Ureter (tissue), 1 donor: ENCODE measurements at regions not wholly inside any gene's neighbourhood (a gene's known extent, or its start where the extent isn't known, plus 50 kb on each side); places are given as distances from the start of the nearest gene placed in this dataset.
A peak's percentile ranks its signal among the peaks of the same experiment; 100 is the strongest.
"Not testable (repeated sequence)": the region's sequence is repeated elsewhere in the genome, so short reads cannot be mapped to it uniquely, and the experiment has no call there.

Source experiments
- DNase-seq: peaks from one replicate; pipeline ENCODE4 v3.0.0-alpha.2; 2020; ENCODE audit warnings: low spot score
- donor health status: DM: yes; HTN: yes; CAD: no.

DNA sequence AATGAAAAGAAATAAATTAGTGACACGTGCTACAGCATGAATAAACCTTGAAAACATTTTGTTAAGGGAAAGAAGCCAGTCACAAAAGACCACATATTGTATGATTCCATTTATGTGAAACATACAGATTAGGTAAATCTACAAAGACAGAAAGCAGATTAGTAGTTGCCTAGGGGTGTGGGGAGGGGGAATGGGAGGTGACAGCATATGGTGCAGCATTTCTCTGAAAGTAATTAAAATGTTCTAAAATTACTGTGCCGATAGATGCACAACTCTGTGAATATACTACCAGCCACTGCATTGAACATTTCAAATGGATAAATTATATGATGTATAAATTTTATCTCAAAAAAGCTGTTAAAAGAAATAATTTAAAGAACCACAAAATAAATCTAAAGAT lies 161.0 kb downstream of the TRIB2 start:
- DNase-seq = no peak

DNA sequence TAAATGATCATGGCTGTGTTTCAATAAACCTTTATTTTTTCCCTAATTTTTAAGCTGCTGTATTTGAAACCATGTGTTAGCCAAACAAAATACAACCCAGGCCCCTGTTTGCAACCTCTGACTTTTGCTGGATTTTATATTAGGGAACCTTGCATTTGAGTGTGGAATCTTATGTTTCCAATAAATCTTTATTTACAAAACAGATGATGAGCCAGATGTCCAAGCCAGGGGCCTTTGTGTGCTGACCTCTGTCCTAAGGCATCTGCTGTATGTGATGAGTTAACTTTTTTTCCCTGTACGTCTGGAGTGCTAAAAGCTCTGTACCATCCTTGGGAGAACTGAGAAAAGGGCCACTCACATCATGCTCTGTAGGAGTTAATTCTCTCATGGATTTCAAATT lies 162.9 kb downstream of the TRIB2 start:
- DNase-seq = no peak

- DNase-seq = no peak
These were observed 165.2 kb downstream of the TRIB2 start for GRCh38 chr2:12881952-12882351.

- no peak for DNase-seq
These were observed 165.7 kb downstream of the TRIB2 start for GRCh38 chr2:12882393-12882792.

DNA sequence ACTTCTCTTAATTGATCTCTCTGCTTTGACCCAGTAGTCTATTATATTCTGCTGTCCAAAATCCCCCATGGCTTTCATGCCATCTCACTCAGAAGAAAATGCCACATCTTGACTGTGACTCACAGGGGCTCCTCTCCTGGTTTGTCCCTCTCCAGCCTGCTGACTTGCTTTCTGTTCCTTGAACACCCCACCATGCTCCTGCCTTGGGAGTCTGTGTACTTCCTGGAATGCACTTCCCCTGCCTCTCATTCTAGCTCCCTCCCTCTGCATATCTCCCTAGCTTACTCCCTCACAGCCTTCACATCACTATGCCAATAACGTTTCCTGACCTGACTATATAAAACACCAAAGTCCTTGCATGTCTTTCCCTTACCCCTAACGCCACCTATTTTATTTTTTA lies 167.2 kb downstream of the TRIB2 start:
- no peak for DNase-seq

DNA sequence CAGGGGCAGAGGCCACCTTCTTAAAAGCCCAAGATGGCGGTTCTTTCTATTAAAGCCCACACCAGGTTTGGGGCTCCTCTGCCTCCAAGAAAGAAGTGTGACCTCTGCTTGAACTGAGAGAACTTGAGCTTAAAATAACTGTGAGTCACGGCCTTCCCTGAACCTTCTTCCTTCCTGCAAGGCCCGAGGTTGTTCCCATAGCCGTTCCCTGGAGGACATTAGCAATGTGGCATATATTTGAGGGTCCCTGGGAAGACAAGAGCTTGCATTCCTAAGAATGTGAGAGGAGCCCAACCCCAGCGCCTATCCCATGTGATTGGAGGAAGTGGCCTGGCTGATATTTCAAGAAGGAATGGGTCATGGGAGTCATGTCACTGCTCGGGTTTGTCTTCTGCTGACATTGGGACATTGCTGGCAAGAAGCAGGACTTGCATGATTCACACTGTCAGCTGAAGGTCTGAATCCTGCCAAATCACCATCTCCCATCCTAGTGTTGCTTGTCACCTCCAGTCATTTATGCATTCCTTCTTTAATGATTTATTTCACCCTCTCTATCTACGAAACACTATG lies 168.1 kb downstream of the TRIB2 start:
- no peak for DNase-seq

DNA sequence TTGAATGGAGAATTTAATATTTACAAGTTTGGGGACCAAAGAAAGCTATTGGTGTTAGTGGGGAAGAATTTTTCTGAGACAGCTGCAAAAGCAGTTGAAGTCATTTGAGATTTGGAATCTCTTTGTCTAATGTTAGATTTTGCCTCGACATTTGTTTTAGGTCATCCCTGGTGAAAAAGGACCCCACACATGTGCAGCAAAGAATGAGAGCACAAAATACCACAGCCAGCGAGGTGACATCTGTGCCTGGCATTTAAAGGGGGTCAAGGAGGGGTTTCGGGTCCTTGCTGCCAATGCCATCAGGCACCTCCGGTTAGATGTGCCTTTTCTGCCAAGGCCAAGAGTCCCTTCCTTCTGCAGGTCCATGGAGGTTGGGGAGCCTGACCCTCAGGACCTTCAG lies 173.3 kb downstream of the TRIB2 start:
- DNase-seq = no peak

GRCh38 chr2:12890481-12890991 lies 173.8 kb downstream of the TRIB2 start:
- no peak for DNase-seq

- no peak for DNase-seq
These were observed 178.3 kb downstream of the TRIB2 start for GRCh38 chr2:12895017-12895416.

GRCh38 chr2:12896318-12896982 lies 179.7 kb downstream of the TRIB2 start:
- DNase-seq = no peak

GRCh38 chr2:12897181-12897580 lies 180.4 kb downstream of the TRIB2 start:
- DNase-seq = no peak

- DNase-seq = no peak
These were observed 186.5 kb downstream of the TRIB2 start for GRCh38 chr2:12903272-12903671.

DNA sequence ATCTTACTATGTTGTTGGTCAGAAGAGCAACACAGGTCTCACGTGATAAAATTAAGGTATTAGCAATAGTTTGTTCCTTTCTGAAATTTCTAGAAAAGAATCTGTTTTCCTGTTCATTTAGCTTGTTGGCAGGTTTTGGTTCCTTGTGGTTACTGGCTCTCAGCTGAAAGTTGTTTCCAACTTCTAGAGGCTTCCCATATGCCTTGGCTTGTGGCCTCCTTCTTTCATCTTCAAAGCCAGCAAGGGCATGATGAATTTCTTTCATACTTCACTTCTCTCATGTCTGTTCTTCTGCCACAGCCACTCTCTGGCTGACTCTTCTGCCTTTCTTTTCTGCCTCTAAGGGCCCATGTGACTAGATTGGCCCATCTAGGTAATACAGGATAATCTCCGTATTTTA lies 193.7 kb downstream of the TRIB2 start:
- DNase-seq = no peak

DNA sequence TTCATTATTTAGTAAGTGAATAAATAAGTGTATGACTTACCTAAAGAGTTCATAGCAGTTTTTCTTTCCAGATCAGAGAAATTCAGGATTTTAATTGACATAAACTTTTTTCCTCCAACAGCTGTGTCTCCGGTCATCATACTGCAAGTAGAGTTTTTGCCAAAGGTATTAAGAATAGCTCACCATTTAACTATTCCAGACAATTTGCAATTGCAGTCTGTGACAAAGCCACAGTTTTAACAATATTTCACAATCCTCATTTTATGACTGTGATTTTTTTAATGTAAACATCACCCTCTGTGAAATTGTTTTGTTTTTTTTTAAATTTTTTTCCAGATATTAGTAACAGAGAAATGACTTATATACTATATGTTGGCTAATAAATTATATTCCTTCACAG lies 199.1 kb downstream of the TRIB2 start:
- DNase-seq = no peak

DNA sequence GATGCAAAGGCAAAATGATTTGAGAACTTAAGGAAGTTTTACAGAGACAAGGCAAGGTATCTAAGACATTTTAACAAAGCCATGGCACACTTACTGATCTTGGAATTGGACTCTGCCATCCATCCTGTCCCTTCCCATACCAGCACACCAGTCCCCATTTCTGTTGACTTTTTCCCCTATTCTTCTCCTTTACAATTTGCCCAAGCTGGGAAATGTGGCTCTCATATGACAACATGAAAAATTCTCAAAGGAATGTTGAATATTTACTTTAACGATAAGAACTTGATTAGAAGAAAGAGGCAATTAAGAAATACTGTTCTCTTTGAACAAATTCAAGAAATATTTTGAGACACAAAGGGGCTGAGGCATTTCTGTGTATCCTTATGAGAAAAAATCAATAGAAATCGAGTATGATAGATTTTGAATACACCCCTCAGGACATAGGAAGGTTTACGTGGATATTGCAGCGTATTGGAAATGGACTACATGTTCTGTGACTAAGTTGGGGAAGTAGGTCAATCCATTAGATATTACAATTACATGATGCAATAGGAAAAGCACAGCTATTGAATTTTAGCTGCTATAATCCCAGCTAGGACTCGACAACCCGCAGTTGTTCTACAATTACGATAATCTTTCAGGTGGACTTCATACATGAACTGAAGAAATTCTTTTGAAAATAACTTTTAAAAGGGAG lies 201.6 kb downstream of the TRIB2 start:
- DNase-seq = no peak

GRCh38 chr2:12918835-12919445 lies 202.2 kb downstream of the TRIB2 start:
- DNase-seq = peak; percentile 49

- no peak for DNase-seq
These were observed 204.6 kb downstream of the TRIB2 start for GRCh38 chr2:12921321-12921720.

DNA sequence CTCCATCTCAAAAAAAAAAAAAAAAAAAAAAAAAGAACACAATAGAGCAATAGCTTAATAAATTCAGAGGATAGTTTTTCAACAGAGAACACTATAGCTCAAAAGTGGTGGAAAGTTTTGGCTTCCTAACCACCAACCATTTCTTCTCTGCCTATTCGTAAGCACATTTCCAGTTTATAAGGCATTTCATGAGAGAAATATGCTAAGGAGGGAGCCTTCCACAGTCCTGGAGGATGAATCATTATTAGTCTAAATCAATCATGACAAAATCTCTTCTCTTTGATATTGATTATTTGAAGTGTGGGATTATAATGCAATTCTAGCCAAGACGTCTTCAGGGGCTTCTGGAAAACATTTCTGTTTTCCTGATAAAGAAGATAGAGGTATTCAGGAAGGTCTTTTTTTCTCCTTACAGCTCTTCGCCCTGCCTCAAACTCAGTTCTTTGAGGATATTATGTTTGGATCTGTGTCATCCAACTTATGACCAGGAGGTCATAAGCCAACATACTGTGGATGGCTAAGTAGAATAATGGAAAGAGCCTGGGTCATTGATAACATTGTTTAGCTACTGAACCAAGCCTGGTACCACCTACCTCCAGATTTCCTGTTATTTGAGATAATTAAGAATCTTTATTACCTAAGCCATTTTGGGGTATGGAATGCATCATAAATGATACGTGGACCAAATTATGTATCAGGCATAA lies 207.3 kb downstream of the TRIB2 start:
- no peak for DNase-seq

DNA sequence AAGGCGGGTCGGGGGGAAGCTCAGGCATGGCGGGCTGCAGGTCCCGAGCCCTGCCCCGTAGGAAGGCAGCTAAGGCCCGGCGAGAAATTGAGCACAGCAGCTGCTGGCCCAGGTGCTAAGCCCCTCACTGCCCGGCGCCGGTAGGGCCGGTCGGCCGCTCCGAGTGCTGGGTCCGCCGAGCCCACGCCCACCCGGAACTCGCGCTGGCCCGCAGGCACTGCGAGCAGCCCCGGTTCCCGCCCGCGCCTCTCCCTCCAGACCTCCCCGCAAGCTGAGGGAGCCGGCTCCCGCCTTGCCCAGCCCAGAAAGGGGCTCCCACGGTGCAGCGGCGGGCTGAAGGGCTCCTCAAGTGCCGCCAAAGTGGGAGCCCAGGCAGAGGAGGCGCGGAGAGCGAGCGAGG lies 209.9 kb downstream of the TRIB2 start:
- DNase-seq = not testable (repeated sequence)

GRCh38 chr2:12928197-12928774 lies 211.6 kb downstream of the TRIB2 start:
- no peak for DNase-seq

GRCh38 chr2:12928775-12929401 lies 212.2 kb downstream of the TRIB2 start:
- DNase-seq = no peak
